Endothelial cell of umbilical vein (primary cell): ENCODE measurements at regions not wholly inside any gene's neighbourhood (a gene's known extent, or its start where the extent isn't known, plus 50 kb on each side); places are given as distances from the start of the nearest gene placed in this dataset.

Experiments
- MYC ChIP-seq: IDR thresholded peaks from one replicate; pipeline ENCODE4 v1.6.1; 2011; ENCODE audit warnings: mild to moderate bottlenecking, low read depth, low read length
- POLR2A ChIP-seq: IDR thresholded peaks from 2 replicates; pipeline ENCODE4 v1.6.1; 2012; ENCODE audit warnings: low read depth, mild to moderate bottlenecking, control low read depth, low read length

GRCh38 chr15:70179309-70179892, 81.7 kb upstream of the TLE3 start:
- TF ChIP-seq POLR2A (no peak), MYC (no peak)
